RKO (cell line): ENCODE measurements at regions not wholly inside any gene's neighbourhood (a gene's known extent, or its start where the extent isn't known, plus 50 kb on each side); places are given as distances from the start of the nearest gene placed in this dataset.
A peak's percentile ranks its signal among the peaks of the same experiment; 100 is the strongest.

Source experiments
- DNase-seq: peaks from one replicate; pipeline ENCODE4 v3.0.0-alpha.2; 2016; ENCODE audit warnings: low spot score

- no peak for DNase-seq
Observed at GRCh38 chr5:82358457-82358856, 80.3 kb upstream of the RPS23 start.

- DNase-seq, result peak; percentile 15
Observed at GRCh38 chr5:82356808-82357671, 78.9 kb upstream of the RPS23 start.

- no peak for DNase-seq
Observed at GRCh38 chr5:82356021-82356420, 77.9 kb upstream of the RPS23 start.

GRCh38 chr5:82355496-82355895, 77.3 kb upstream of the RPS23 start:
- no peak for DNase-seq

GRCh38 chr5:82355053-82355452, 76.9 kb upstream of the RPS23 start:
- DNase-seq, result no peak

GRCh38 chr5:82354543-82354942, 76.4 kb upstream of the RPS23 start:
- DNase-seq, result no peak

- DNase-seq, result no peak
Observed at GRCh38 chr5:82353522-82353921, 75.4 kb upstream of the RPS23 start.

GRCh38 chr5:82352146-82352791, 74.1 kb upstream of the RPS23 start:
- no peak for DNase-seq

- DNase-seq, result peak; percentile 65
Observed at GRCh38 chr5:82351754-82352145, 73.6 kb upstream of the RPS23 start.

- DNase-seq, result no peak
Observed at GRCh38 chr5:82351297-82351696, 73.1 kb upstream of the RPS23 start.

GRCh38 chr5:82349652-82350051, 71.5 kb upstream of the RPS23 start:
- DNase-seq, result no peak

- no peak for DNase-seq
Observed at GRCh38 chr5:82348784-82349425, 70.8 kb upstream of the RPS23 start.

GRCh38 chr5:82347201-82347865, 69.2 kb upstream of the RPS23 start:
- DNase-seq, result no peak

- no peak for DNase-seq
Observed at GRCh38 chr5:82346399-82347165, 68.4 kb upstream of the RPS23 start.

GRCh38 chr5:82345108-82345507, 67.0 kb upstream of the RPS23 start:
- no peak for DNase-seq

GRCh38 chr5:82341325-82341724, 63.2 kb upstream of the RPS23 start:
- no peak for DNase-seq

GRCh38 chr5:82340799-82341198, 62.6 kb upstream of the RPS23 start:
- no peak for DNase-seq

- DNase-seq, result no peak
Observed at GRCh38 chr5:82339792-82340191, 61.6 kb upstream of the RPS23 start.

- DNase-seq, result no peak
Observed at GRCh38 chr5:82338771-82339373, 60.7 kb upstream of the RPS23 start.

- no peak for DNase-seq
Observed at GRCh38 chr5:82336959-82337351, 58.8 kb upstream of the RPS23 start.

GRCh38 chr5:82336226-82336958, 58.2 kb upstream of the RPS23 start:
- DNase-seq, result no peak
